Body of pancreas (tissue), 4 donors: ENCODE measurements at regions not wholly inside any gene's neighbourhood (a gene's known extent, or its start where the extent isn't known, plus 50 kb on each side); places are given as distances from the start of the nearest gene placed in this dataset.

Source experiments
- CTCF ChIP-seq, 7 experiments: fragments of 450-650 bp in 4 of 7; fragments of 200-600 bp in 3 of 7; sonication (generic) in 3 of 7; IDR thresholded peaks; one replicate each; pipeline ENCODE4 v1.5.1; 2016 to 2019; ENCODE audit warnings: antibody characterized with exemption in 7 of 7
- POLR2A ChIP-seq, 3 donors: fragments of 450-650 bp; IDR thresholded peaks; one replicate each; pipeline ENCODE4 v1.6.1; 2016; ENCODE audit warnings: antibody characterized with exemption in 3 of 3, mild to moderate bottlenecking in 2 of 3

- TF ChIP-seq CTCF (IDR thresholded peaks at IDR 0.05): no peak
- no peak for TF ChIP-seq POLR2A (IDR thresholded peaks at IDR 0.05)
Observed at GRCh38 chr16:8417145-8417544, 173.2 kb downstream of the TMEM114 start.
